Endodermal cell (in vitro differentiated cells): ENCODE measurements at regions not wholly inside any gene's neighbourhood (a gene's known extent, or its start where the extent isn't known, plus 50 kb on each side); places are given as distances from the start of the nearest gene placed in this dataset.

Experiments used
- DNase-seq: peaks from one replicate; pipeline ENCODE4 v3.0.0-alpha.2; 2017
- H3K27ac ChIP-seq: 2 replicates; pipeline ENCODE4 v1.5.1; 2013; ENCODE audit warnings: mild to moderate bottlenecking, low read depth, low read length, moderate library complexity
- H3K27me3 ChIP-seq: 2 replicates; pipeline ENCODE4 v1.6.1; 2013; ENCODE audit warnings: mild to moderate bottlenecking, low read length, moderate library complexity; ENCODE audit not compliant: insufficient read depth, control insufficient read depth, poor library complexity, severe bottlenecking
- H3K36me3 ChIP-seq: 2 replicates; pipeline ENCODE4 v1.7.0; 2013; ENCODE audit warnings: mild to moderate bottlenecking, low read length, moderate library complexity; ENCODE audit not compliant: control insufficient read depth, insufficient read depth
- H3K4me1 ChIP-seq: one replicate; pipeline ENCODE4 v1.7.0; 2013; ENCODE audit warnings: low read length; ENCODE audit not compliant: control insufficient read depth, insufficient read depth
- H3K4me3 ChIP-seq: 2 replicates; pipeline ENCODE4 v1.5.1; 2013; ENCODE audit warnings: mild to moderate bottlenecking, low read length, moderate library complexity
- H3K9ac ChIP-seq: 2 replicates; pipeline ENCODE4 v1.6.1; 2013; ENCODE audit warnings: mild to moderate bottlenecking, low read length, moderate library complexity; ENCODE audit not compliant: poor library complexity, severe bottlenecking; ENCODE audit errors: extremely low read depth
- H3K9me3 ChIP-seq: 2 replicates; pipeline ENCODE4 v1.6.1; 2013; ENCODE audit warnings: mild to moderate bottlenecking, low read length, moderate library complexity; ENCODE audit not compliant: control insufficient read depth
- H3K27ac Mint-ChIP-seq: 2 replicates; pipeline ENCODE4 v1.8.0; 2020; ENCODE audit warnings: mixed read lengths
- H3K27me3 Mint-ChIP-seq: 2 replicates; pipeline ENCODE4 v1.8.0; 2021; ENCODE audit warnings: mild to moderate bottlenecking, mixed read lengths; ENCODE audit not compliant: insufficient read depth
- H3K36me3 Mint-ChIP-seq: 2 replicates; pipeline ENCODE4 v1.8.0; 2020; ENCODE audit warnings: low read depth, mixed read lengths
- H3K4me1 Mint-ChIP-seq: 2 replicates; pipeline ENCODE4 v1.8.0; 2020; ENCODE audit warnings: mixed read lengths
- H3K4me3 Mint-ChIP-seq: 2 replicates; pipeline ENCODE4 v1.8.0; 2020; ENCODE audit warnings: mild to moderate bottlenecking, moderate library complexity, mixed read lengths
- H3K9me3 Mint-ChIP-seq: 2 replicates; pipeline ENCODE4 v1.8.0; 2020; ENCODE audit warnings: mild to moderate bottlenecking, mixed read lengths
- WGBS, 2 experiments: methylation state at CpG; one replicate each; pipeline versions ENCODE4 v1.1.5 to v1.1.7; 2013; ENCODE audit warnings: missing lambda C conversion rate in 2 of 2, mixed read lengths in 1 of 2; ENCODE audit not compliant: insufficient coverage in 1 of 2, insufficient read length in 1 of 2; 5-methylcytosine and 5-hydroxymethylcytosine counted together
- TF ChIP-seq, protein P1 (sequence below): fragments of 200-600 bp; sonication (generic); conservative IDR thresholded peaks from 2 replicates; pipeline ENCODE4 v1.5.0; 2021; ENCODE audit warnings: antibody characterized with exemption, mild to moderate bottlenecking

DNA sequence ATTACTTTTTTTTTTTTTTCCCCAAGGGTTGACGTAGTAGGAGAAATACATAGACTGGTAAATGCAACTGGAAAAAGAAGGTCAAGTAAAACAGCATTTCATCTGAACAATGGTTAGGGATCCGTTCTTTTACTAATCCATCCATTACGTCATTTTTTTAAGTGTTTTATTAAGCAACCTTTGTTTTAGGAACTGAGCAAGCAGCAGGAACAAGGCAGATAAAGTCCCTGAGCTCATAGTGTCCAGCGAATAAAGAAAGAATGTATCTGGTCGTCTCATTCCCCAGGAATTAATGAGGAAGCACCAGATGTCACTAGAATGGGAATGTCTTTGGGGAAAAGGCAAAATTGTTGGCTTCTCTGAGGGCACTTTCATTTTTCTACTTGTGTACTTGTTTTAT lies 842.4 kb downstream of the TDRD15 start:
- Mint-ChIP-seq H3K36me3 (no peaks in the 10 kb centered on the region), H3K4me1 (no peaks in the 10 kb centered on the region), H3K4me3 (no peak overlapping the region), H3K27me3 (no peaks in the 10 kb centered on the region), H3K27ac (no peak overlapping the region), H3K9me3 (no peaks in the 10 kb centered on the region)
- H3K9ac ChIP-seq: no peak overlapping the region
- DNase-seq: no peak
- H3K4me1 ChIP-seq: no peaks in the 10 kb centered on the region
- TF ChIP-seq, protein P1, sequence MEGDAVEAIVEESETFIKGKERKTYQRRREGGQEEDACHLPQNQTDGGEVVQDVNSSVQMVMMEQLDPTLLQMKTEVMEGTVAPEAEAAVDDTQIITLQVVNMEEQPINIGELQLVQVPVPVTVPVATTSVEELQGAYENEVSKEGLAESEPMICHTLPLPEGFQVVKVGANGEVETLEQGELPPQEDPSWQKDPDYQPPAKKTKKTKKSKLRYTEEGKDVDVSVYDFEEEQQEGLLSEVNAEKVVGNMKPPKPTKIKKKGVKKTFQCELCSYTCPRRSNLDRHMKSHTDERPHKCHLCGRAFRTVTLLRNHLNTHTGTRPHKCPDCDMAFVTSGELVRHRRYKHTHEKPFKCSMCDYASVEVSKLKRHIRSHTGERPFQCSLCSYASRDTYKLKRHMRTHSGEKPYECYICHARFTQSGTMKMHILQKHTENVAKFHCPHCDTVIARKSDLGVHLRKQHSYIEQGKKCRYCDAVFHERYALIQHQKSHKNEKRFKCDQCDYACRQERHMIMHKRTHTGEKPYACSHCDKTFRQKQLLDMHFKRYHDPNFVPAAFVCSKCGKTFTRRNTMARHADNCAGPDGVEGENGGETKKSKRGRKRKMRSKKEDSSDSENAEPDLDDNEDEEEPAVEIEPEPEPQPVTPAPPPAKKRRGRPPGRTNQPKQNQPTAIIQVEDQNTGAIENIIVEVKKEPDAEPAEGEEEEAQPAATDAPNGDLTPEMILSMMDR: no peak
- WGBS, 2 experiments: 89 to 96% methylated on average over 4 to 5 of the region's 5 CpGs
- H3K27ac ChIP-seq: no peak overlapping the region
- no peak overlapping the region for H3K4me3 ChIP-seq
- H3K36me3 ChIP-seq: no peaks in the 10 kb centered on the region
- no peaks in the 10 kb centered on the region for H3K27me3 ChIP-seq
- no peaks in the 10 kb centered on the region for H3K9me3 ChIP-seq

- WGBS, 2 experiments: 79 to 83% methylated on average over 1 to 2 of the region's 2 CpGs
- Histone ChIP-seq H3K36me3 (no peaks in the 10 kb centered on the region), H3K4me1 (no peaks in the 10 kb centered on the region), H3K9me3 (no peaks in the 10 kb centered on the region), H3K9ac (no peak overlapping the region), H3K27ac (no peak overlapping the region), H3K4me3 (no peak overlapping the region), H3K27me3 (no peaks in the 10 kb centered on the region)
- no peak for DNase-seq
- Mint-ChIP-seq H3K4me3 (no peak overlapping the region), H3K4me1 (peaks cover 2% of the 10 kb centered on the region), H3K36me3 (no peaks in the 10 kb centered on the region), H3K27me3 (no peaks in the 10 kb centered on the region), H3K9me3 (no peaks in the 10 kb centered on the region), H3K27ac (no peak overlapping the region)
- TF ChIP-seq, protein P1: no peak
These were observed 847.2 kb downstream of the TDRD15 start for GRCh38 chr2:21970971-21971370.

GRCh38 chr2:21972586-21972985 lies 848.8 kb downstream of the TDRD15 start:
- Mint-ChIP-seq H3K9me3 (no peaks in the 10 kb centered on the region), H3K4me3 (no peak overlapping the region), H3K27me3 (no peaks in the 10 kb centered on the region), H3K27ac (no peak overlapping the region), H3K4me1 (peaks cover 2% of the 10 kb centered on the region), H3K36me3 (no peaks in the 10 kb centered on the region)
- Histone ChIP-seq H3K36me3 (no peaks in the 10 kb centered on the region), H3K27ac (no peak overlapping the region), H3K27me3 (no peaks in the 10 kb centered on the region), H3K4me1 (no peaks in the 10 kb centered on the region), H3K9ac (no peak overlapping the region), H3K9me3 (no peaks in the 10 kb centered on the region), H3K4me3 (no peak overlapping the region)
- DNase-seq: no peak
- WGBS, 2 experiments: 83 to 95% methylated on average over 3 to 4 of the region's 4 CpGs
- TF ChIP-seq, protein P1: peak; percentile 58
